ENCODE measurements at regions not wholly inside any gene's neighbourhood (a gene's known extent, or its start where the extent isn't known, plus 50 kb on each side); places are given as distances from the start of the nearest gene placed in this dataset.
A peak's percentile ranks its signal among the peaks of the same experiment; 100 is the strongest.

GRCh38 chr7:32336726-32337125 lies 153.5 kb downstream of the LSM5 start:
- DNase-seq: no peak

- no peak for DNase-seq
These were observed 155.1 kb downstream of the LSM5 start for GRCh38 chr7:32335107-32335506.

GRCh38 chr7:32330602-32331001 lies 159.6 kb downstream of the LSM5 start:
- no peak for DNase-seq

- DNase-seq: no peak
These were observed 164.1 kb downstream of the LSM5 start for GRCh38 chr7:32326078-32326477.

GRCh38 chr7:32323712-32324111 lies 166.5 kb downstream of the LSM5 start:
- DNase-seq: no peak

- no peak for DNase-seq
These were observed 171.2 kb downstream of the LSM5 start for GRCh38 chr7:32319012-32319382.

GRCh38 chr7:32318300-32319011 lies 171.7 kb downstream of the LSM5 start:
- no peak for DNase-seq

GRCh38 chr7:32316839-32317238 lies 173.3 kb downstream of the LSM5 start:
- DNase-seq: no peak

GRCh38 chr7:32314761-32315160 lies 175.4 kb downstream of the LSM5 start:
- DNase-seq: no peak

- DNase-seq: no peak
These were observed 188.8 kb downstream of the LSM5 start for GRCh38 chr7:32301427-32301826.

- no peak for DNase-seq
These were observed 191.0 kb downstream of the LSM5 start for GRCh38 chr7:32299133-32299702.

GRCh38 chr7:32298408-32299132 lies 191.6 kb downstream of the LSM5 start:
- no peak for DNase-seq

GRCh38 chr7:32293833-32294232 lies 196.3 kb downstream of the LSM5 start:
- DNase-seq: no peak

GRCh38 chr7:32289651-32290414 lies 200.3 kb downstream of the LSM5 start:
- DNase-seq: peak; percentile 40

- no peak for DNase-seq
These were observed 204.5 kb downstream of the LSM5 start for GRCh38 chr7:32285698-32286097.

GRCh38 chr7:32283546-32283945 lies 206.6 kb downstream of the LSM5 start:
- DNase-seq: no peak

- DNase-seq: no peak
These were observed 209.3 kb upstream of the PDE1C start for GRCh38 chr7:32279500-32279899.

GRCh38 chr7:32275216-32276009 lies 205.2 kb upstream of the PDE1C start:
- DNase-seq: no peak

GRCh38 chr7:32273297-32273696 lies 203.1 kb upstream of the PDE1C start:
- no peak for DNase-seq

- no peak for DNase-seq
These were observed 196.8 kb upstream of the PDE1C start for GRCh38 chr7:32266932-32267475.

GRCh38 chr7:32264702-32265284 lies 194.6 kb upstream of the PDE1C start:
- no peak for DNase-seq

- no peak for DNase-seq
These were observed 193.4 kb upstream of the PDE1C start for GRCh38 chr7:32263611-32264010.
